HG02973 (cell line): ENCODE measurements at regions not wholly inside any gene's neighbourhood (a gene's known extent, or its start where the extent isn't known, plus 50 kb on each side); places are given as distances from the start of the nearest gene placed in this dataset.

ENCODE experiments used
- ATAC-seq: cut with Tn5 transposase; IDR thresholded peaks from one replicate; pipeline ENCODE4 v1.9.1; 2021; ENCODE audit warnings: moderate library complexity; ENCODE audit not compliant: unreplicated experiment

GRCh38 chr7:25863005-25863728, 288.8 kb upstream of the NFE2L3 start:
- ATAC-seq: no peak

DNA sequence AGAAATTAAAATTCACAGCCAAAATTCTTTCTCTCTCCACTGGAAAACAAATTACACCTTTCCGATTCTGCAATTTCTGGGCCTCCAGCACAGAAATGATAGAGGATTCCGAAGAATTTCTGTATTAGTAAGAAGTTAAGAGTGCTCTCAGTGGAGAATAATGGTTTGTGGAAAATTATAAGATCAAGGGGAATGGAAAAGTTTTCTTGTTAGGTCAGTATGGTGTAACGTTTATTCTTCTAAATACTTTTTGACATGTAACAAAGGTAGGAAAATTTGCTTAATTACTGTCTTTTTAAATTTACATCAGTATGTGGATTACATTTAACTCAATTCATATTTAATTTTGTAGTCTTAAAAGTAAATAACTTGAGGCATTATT, 288.3 kb upstream of the NFE2L3 start:
- no peak for ATAC-seq

GRCh38 chr7:25864511-25864910, 287.5 kb upstream of the NFE2L3 start:
- ATAC-seq: no peak

- no peak for ATAC-seq
Measured at GRCh38 chr7:25864943-25865751, 286.9 kb upstream of the NFE2L3 start.

DNA sequence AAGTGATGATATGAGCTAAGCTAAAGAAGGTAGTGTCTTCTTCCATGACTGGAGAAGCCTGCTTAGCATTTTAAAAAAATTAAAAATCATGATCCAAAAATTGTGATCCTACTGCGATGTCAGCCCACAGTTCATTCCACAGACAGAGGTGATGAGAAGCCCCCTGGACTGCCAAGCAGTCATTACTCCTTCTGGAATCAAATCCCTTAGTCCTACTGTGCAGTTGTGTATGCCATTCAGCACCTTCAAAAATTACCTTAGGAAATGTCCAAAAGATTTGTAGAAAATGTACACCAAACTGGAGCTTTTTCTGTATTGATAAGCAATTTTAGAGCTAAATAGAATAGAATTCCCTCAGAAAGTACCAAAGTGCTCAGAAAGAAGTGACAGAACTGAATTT, 283.5 kb upstream of the NFE2L3 start:
- ATAC-seq: no peak

DNA sequence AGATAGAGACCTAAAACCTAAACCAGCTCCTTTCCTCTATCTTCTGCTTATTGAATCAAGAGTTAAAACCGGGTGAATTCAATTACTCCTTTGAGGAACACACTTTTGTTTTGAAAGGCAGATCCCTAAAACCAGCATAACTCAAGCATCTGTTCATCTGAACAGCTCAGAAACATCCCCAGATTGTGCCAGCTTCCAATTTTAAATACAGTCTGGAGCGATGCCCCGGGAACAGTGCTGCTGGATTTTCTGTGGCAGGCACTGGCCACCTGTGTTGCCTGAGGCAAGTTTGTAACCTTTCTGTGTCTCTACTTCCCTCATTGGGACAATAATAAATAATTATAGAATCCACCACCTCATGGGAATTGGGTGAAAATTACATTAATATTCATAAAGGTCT, 281.4 kb upstream of the NFE2L3 start:
- ATAC-seq: no peak

DNA sequence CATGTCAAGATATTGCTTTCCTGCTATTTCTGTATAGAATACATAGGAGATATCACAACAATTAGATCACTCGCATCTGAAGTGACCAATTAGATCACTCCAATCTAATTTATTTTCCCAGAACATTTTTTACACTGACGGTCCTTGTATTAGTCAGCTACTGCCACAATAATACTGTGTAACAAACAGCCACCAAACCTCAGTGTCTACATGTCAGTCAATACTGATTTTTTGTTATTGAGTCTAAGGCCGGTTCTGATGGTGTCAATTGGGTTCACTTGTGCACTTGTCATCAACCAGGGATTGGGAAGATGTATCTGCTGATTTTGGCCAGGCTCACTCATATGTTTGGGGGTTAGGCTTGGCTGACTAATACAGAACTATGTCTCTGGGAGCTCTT, 275.9 kb upstream of the NFE2L3 start:
- no peak for ATAC-seq

DNA sequence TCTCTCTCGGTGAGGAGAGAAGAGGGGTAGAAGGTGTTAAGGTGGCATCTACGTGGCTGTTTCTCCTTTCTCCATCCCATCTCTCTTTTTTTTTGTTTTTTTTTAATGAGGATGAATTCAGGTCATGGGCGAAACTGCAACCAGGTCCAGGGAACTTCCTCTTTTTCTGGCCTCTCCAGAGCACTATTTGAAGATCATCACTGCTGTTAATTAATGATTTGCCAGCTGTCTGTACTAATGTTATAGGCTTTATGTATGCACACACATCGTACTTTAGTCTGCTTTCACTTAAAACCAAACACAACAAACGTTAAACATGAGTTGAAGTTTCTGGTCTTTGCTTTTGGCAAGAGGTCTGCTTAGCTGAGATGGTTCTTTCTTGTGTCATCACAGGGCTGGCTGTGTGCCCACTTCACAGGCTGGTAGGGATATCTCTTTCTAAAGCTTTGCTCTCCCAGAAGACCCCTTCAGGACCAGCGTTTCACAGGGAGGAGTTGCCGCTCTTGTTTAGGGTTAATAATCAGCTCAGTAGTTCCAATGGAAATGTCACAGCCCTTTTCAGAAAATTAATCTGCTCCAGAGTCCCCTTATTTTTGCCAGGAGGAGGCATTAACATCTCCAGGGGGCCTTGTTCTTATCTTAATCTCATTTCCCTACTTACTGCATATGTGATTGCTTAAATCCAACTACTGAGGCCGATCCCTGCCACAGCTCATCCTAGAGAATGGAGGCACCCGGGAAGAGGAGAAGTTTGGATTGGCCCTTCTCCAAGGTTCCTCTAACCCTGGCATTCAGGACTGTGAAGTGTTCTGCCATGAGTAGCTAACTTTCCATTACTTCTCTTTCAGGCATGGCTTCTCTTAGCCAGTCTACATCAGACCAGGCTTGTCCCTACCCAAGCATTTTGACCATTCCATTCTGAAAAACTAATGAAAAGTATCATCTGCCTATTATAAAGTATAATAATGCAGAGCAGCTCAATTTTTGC, 273.9 kb upstream of the NFE2L3 start:
- no peak for ATAC-seq

- no peak for ATAC-seq
Measured at GRCh38 chr7:25879799-25880198, 272.2 kb upstream of the NFE2L3 start.

DNA sequence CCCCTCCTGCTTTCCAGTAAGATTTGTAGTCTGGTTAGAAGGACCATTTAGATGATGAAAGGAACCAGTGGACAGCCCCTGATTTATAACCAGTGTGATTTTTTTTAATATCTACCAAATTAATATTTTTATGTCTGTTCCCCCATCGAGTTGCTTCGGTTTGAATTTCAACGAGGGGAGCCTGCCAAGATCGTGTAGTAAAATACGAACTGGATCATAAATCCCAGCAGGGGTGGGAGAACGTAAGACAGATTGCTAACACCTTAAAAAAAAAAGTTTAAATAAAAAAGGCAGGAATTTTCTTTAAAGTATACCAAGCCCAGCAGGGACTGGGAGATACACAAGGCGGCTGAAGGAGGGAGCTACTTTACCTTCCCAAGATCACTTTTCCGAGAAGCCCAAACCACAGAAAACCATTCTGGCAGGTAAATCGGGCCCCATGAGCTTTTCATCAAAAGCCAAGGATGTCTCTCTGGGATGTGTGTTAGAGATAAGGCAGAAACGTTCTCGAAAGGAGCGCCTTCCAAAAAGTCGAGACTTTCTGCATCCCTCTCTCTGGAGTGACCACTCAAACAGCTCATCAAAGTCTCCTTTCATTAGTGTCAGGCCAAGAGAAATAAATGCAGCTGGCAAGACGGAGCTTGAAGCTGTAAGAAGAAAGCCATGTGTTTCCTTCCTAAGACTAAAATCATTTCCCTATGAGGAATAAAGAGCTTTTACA, 270.5 kb upstream of the NFE2L3 start:
- no peak for ATAC-seq

- ATAC-seq: no peak
Measured at GRCh38 chr7:25882151-25882773, 269.7 kb upstream of the NFE2L3 start.

GRCh38 chr7:25884265-25884828, 267.7 kb upstream of the NFE2L3 start:
- no peak for ATAC-seq

DNA sequence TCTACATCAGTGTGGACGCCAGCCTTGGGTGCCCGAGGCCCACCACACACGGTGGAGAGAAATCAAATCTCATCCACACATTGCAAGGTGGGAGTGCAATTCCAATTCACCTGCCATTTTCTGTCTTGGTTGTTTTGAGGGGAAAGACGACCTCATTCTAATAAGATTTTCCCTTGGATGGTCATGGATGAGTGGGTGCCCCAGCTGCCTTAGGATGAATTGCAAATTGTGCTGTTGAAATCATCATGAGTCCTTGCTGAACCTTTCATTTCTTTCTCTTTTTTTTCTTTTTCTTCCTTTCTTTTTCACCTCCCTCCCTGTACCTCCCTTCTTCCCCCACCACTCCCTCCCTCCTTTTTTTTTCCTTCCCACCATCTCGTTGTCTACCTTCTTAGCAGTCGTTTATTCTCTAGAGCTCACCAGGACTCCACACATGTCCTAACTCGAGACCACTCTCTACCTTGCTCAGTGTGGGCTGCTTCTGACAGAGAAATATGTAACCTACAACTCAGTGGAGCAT, 266.9 kb upstream of the NFE2L3 start:
- no peak for ATAC-seq

DNA sequence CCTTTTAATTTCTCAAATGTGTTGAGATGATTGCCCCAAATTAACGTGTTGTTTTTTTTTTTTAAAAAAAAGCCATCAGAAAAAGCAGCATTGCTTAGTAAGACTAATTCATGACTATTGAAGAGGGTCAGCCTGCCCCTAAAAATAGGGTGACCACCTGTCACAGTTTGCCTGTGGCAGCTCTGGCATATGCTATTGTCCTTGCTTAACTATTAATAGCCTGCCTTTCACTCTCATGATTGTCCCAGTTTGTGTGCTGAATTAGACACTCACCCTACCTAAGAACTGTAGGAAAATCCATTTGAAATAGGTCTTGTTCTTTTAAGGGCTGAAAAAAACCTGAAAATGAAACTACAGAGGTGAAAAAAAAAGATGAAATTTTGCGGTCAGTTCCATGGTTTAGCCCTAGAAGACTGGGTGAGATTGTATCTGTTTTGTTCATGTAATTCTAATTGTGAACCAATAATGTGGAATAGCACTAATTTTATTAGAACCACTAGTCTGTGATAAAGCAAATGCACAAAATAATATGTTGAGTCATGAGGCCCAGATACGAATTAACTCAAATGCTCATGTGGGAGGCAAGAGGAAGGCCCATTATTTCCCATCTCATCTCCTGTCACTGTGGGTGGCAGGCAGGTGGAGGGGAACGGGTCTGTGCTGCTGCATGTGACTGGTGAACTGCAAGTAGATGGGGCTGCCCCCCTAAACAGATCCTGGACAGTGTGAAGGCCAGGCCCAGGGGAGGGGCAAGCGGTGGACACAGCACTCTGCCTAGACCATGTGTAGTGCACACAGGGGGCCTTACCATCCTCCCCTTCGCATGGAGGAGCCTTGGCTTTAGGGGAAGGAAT, 265.4 kb upstream of the NFE2L3 start:
- ATAC-seq: no peak

GRCh38 chr7:25887266-25887665, 264.7 kb upstream of the NFE2L3 start:
- ATAC-seq: no peak

DNA sequence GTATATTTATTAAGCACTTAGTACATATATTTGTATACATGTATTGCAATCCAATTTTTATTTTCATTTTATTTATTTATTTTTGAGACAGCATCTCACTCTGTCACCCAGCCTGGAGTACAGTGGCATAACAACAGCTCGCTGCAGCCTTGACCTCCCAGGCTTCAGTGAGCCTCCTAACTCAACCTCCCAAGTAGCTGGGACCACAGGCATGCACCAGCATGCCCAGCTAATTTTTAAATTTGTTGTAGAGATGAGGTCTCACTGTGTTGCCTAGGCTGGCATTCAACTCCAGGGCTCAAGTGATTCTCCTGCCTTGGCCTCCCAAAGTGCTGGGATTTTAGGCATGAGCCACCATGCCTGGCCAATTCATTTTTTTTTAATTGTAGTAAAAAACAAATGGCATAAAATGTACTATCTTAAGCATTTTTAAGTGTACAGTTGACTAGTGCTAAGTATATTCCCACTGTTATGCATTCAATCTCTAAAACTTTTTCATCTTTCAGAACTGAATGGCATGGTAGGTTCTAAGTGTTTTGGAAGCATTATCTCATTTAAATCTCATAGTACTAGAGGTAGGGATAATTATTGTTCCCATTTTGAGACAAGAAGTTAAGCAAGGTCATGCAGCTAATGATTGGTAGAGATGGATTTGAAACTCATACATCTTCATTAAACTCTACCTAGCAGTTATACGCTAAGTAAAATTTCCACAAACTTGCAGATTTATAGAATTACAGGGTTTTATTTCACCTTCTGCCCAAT, 264.0 kb upstream of the NFE2L3 start:
- ATAC-seq: no peak

DNA sequence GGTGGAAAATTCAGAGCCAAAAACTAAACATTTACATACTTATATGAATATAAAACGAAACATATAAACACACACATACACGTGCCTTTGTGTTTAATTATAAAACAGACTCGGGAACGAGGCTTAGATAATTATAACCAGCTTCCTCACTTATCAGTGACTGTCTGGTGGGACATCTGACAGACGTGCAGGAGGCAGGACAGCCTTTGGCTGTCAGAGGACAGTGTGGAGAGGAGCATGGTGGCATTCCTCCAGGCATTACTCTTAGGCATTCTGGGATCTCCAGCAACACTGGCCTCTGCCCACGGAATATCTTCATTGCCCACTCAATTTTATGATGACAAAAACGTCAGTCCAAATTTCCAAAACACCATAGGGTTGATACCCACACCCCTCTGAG, 262.2 kb upstream of the NFE2L3 start:
- no peak for ATAC-seq

DNA sequence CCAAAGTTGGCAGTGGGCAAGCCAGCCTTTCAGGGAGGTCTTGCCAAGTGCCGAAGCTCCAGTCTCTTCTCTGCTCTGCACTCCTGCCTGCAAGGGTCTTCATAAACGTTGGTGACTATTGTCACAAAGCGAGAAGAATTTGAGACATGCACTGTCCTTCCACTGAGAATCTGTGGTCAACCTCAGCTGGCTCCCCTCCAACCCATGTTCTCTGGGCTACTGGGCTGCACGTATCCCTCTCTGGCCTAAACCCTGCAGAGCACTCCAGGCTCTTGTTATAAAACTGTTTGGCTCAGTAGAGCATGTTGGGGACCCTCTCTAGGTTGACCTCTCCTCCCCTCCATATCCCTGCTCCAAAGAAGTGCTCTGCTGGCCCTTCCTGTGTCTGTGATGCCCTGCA, 260.4 kb upstream of the NFE2L3 start:
- no peak for ATAC-seq
